NCI-H226 (cell line): ENCODE measurements at regions not wholly inside any gene's neighbourhood (a gene's known extent, or its start where the extent isn't known, plus 50 kb on each side); places are given as distances from the start of the nearest gene placed in this dataset.
A peak's percentile ranks its signal among the peaks of the same experiment; 100 is the strongest.

Experiments used
- DNase-seq: peaks from one replicate; pipeline ENCODE4 v3.0.0-alpha.2; 2015

DNA sequence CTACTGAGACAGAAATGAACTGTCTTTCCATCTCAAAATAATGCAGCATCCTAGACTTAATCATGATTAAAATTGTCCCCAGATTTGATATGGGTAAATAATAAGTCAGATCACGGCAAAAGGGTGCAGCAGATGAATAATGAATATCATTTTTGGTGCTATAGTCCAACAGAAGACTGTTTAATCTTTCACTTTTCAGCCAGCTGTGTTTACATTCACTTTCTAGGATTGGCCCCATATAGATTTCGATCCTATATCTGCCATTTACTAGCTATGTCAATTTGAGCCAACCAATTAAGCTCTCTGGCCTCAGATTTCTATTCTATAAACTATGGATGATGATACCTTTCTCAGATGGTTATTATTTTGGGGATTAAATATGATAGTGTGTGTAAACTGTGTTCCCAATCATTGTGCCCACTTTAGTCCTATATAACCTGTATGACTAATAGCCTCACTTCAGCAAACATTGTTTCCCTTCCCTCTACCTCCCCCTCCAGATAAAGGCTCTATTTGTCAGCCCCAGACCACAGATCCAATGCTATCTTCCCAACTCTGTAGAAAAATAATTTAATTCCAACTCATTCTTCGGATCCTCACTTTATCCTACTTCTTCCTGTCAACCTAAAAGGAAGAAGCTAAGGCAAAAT, 53.6 kb upstream of the NT5E start:
- no peak for DNase-seq

DNA sequence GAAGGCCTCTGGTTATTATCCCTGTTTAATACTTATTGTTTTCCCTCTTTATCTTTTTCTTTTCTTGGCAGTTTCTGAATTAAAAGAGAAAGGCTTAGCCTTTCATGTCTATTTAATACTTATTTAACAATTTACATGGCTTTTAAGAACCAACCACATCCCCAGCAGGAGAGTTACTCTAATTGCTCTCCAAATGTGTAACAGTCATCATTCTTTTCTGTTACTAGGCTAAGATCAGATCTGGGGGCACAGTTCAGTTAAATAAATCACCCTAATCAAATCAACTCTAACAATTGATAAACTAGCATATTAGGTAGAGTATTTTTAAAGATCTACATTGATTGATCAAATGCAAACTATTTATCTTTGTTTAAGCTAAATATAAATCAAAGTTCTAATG, 54.1 kb upstream of the NT5E start:
- no peak for DNase-seq

DNA sequence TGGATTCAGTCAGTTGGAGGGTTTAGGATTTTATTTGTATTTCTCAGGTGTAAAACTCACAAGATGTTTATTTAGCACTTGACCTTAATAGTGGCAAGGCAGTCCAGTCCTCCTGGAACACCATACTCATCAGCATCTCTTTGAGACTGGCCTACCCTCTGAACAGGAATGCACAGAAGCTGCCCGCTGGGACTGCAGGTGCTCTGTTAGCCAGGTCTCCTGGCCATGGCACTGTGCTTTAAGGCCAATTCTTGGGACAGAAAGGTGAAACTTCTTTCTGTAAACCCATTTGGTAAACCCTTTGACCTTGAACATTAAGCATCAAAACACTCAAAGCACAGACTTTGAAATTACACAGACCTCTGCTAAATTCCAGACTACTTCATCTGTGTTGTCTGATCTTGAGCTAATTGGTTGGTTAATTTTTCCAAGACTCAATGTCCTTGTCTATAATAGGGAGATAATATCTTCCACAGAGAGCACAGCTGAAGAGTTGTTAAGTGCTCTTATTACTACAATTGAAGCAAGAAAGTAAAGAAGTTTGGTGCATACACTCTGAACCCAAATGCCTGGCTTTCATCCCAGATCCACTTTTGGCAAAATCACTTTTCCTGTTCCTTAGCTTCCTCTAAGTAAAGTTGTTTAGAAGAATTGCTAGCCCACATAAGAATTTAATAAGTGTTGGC, 54.9 kb upstream of the NT5E start:
- DNase-seq, result no peak

DNA sequence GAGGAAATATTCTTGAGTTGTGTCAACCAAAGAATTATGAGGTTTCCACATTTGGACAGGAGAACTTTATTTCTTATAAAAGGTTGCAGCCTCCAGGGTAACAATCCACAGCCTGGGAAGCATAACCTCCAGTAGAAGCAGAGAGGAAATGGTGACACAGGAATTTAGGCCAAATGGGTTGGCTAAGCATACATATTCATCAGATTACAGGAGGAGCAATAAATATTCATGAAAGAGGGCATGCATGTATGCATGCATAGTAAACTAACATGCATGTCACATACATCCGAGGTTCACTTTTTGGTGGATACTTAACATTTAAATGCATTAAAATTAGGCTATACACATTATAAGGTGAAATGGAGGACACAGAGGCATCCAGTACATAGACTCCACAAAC, 55.7 kb upstream of the NT5E start:
- DNase-seq, result no peak

DNA sequence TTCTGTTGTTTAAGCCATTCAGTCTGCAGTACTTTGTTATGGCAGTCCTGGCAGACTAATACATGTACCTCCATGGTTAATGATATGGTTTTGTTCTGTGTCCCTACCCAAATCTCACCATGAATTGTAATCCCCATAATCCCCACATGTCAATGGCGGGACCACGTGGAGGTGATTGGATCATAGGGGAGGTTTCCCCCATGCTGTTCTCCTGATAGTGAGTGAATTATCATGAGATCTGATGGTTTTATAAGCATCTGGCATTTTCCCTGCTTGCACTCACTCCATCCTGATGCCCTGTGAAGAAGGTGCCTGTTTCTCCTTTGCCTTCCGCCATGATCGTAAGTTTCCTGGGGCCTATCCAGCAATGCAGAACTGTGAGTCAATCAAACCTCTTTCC, 57.5 kb upstream of the NT5E start:
- peak; percentile 16 for DNase-seq

DNA sequence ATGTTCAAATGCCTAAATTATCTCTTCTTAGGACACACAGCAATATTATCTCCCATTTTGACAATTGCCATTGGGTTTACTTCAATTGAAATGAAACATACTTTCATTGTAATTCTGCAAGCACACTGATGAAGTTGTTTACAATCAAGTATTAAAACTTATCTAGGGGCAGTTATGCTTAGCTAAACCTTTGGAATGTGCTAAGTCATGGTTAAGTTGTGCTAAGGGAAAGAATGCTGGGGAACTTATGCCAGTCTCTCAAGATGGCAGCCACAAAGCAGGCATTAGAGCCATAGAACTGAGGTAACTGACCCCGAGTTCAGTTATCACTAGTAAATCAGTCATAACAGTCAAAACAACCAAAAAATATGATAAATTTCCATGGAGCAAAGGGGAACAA, 59.1 kb upstream of the NT5E start:
- DNase-seq, result peak; percentile 33

DNA sequence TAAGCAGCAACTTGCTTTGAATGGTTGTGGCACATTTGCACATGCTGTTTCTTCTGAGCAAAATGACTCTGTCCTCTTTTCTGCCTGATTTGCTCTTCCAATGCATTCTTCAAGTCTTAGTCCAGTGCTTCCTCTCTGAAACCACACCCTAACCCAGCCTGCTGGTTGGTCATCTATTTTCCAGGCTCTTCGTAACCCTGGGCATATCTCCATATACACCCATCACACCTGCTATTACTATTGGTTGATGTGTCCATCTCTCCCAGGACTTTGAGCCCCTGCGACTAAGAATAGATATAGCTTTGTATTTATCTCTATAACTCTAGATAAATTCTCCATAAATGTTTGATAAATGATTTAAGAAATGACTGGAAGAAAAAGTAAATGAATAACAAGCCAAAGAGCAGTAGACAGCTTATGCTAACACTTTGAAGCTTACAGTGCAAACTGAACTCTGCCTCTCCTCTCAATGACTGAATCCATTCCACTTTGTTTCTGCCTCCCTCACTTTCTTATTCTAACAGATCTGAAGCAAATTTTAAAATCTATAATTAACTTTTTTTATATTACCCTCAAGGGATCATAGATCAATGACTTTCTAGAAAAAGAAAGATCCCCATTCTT, 59.7 kb upstream of the NT5E start:
- peak; percentile 70 for DNase-seq

- no peak for DNase-seq
Measured at GRCh38 chr6:85389151-85389797, 60.6 kb upstream of the NT5E start.

DNA sequence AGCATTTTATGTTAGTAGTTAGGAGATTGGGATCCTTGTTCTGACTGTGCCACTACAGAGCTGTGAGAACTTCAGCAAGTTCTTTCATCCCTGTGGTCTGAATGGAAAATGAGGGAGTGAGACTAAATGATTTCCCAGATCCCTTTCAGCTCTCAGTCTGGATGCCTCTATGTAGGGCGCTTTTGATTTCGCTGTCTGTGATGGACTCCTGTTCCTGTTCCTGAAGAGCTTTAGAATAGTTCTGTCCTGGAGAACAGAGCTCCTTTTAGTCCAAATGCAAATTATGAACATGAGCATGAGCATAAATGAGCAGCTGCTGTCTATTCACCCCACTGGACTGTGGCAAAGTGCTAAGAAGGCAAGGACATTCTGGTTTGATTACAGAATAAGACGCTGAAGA, 61.4 kb upstream of the NT5E start:
- no peak for DNase-seq

DNA sequence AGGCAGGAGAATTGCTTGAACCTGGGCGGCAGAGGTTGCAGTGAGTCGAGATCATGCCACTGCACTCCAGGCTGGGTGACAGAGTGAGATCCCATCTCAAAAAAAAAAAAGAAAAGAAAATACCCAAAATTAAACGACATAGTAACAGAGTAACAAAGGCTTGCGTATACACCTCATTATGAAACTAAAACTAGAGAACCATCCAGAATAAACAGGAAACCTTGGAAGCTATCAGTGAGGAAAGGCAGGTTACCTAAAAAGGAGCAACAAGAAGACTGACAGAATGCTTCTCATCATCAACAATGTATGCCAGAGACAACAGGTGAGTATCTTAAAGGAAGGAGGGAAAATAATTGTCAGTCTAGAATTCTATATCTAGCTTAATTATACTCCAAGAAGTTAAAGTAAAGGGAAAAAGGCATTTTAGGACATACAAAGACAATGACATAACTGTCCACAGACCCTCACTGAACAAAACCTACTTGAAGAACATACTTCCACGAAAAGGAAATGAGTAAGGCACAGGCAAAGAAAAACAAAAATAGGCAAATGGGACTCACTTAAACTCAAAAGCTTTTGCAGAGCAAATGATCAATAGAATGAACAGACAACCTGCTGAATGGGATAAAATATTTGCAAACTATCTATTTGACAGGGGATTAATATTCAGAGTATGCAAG, 64.1 kb upstream of the NT5E start:
- no peak for DNase-seq

DNA sequence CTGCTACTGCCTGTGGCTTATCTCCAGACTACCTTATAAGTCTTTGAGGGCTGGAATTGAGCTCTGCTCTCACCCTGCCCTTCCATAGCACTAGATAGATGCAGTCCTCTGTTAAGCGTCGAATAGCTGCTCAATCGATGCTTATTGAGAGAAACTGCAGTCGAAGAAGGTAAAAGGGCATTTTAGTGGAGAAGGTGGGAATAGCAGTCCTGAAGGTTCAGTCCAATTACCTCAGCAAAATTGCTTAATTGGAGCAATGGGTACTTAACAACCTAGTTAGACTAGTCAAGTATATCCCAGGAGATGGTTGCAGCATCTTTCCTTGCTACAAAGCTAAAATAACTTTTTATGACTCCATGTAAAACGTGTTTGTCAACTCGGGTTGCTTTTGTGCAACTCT, 66.8 kb upstream of the NT5E start:
- no peak for DNase-seq

DNA sequence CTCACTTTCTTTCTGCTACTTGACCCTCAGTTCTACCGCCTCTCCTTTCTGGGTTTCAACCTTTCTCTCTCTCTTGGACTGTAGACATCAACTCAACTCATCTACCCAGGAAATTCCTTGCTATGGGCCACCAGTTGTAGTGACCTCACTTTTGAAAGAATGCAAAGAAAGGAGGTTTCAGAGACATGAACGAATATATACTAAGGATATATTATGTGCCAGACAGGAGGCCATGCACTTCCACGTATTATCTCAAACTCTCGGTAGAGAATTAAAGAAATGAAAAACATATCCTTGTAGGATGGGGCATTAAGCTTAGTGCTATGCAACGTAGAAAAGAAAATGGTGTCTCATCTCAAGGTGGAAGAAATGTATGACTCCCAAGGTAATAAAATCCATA, 67.3 kb upstream of the NT5E start:
- DNase-seq, result no peak

GRCh38 chr6:85372915-85373270, 77.0 kb upstream of the NT5E start:
- DNase-seq, result no peak

GRCh38 chr6:85372188-85372914, 77.5 kb upstream of the NT5E start:
- no peak for DNase-seq

DNA sequence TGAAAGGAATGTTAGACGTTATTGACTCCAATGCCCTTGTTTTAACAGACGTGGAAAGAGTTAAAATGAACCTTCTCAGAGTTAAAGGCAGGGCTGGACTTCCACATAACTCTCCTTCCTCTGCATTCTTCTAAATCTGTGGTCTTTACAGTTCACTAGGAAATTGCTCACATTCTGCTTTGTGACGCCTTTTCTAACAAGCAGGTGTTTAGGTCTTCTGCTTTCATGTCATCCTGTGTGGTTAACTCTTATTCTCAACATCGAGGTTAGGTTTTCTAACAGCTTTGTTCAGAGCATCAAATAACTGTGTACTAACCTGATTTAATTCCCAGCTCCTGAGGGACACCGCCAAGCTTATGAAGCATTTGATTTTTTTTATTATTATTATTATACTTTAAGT, 81.3 kb upstream of the NT5E start:
- DNase-seq, result no peak

DNA sequence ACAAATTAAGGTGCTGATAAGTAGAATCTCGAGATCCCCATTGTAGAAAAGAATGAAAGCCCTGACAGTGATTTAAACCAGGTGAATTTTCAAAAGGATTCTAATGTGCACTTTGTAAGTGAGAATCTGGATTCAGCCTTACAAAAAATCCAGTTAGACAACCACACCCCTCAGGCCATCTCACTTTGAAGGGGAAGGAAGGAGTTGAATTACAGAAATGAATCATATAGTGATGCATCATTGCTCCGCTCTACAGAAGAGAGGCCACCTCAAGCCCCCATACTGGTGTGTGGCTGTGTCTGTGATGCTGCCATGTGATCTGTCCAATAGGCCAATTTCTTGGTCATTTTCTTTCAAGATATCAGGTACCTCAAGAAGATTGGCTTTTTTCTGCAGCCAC, 85.5 kb upstream of the NT5E start:
- peak; percentile 67 for DNase-seq

- DNase-seq, result no peak
Measured at GRCh38 chr6:85363870-85364269, 86.0 kb upstream of the NT5E start.

- no peak for DNase-seq
Measured at GRCh38 chr6:85362652-85363310, 87.1 kb upstream of the NT5E start.

- no peak for DNase-seq
Measured at GRCh38 chr6:85361643-85362014, 88.3 kb upstream of the NT5E start.

GRCh38 chr6:85360794-85361642, 88.9 kb upstream of the NT5E start:
- peak; percentile 90 for DNase-seq

- DNase-seq, result no peak
Measured at GRCh38 chr6:85357651-85358050, 92.2 kb upstream of the NT5E start.
